ENCODE measurements at regions not wholly inside any gene's neighbourhood (a gene's known extent, or its start where the extent isn't known, plus 50 kb on each side); places are given as distances from the start of the nearest gene placed in this dataset.
"Not testable (repeated sequence)": the region's sequence is repeated elsewhere in the genome, so short reads cannot be mapped to it uniquely, and the experiment has no call there.

DNA sequence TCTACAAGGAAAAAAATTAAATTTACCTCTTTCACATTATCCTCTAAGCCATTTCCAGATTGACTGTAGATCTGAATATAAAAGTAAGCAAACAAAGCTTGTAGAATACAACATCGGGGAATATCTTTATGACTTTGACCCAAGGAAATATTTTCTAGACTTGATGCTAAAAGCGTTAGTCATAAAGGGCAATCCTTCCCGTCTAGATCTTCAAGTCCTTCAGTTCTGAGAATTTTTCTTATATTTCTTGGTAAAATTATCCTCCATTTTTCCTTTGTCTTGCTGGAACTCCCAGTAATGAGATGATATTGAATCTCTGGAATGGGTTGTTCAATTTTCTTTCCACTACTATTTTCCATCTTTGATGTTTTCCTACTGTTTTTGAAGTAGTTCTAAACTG is 77.8 kb upstream of the ZNF184 start:
- Histone ChIP-seq H3K4me1 (peaks cover 1% of the 10 kb centered on the region), H3K9me3 (replicated peaks) (no peaks in the 10 kb centered on the region), H3K27ac (replicated peaks) (no peak overlapping the region), H3K36me3 (no peaks in the 10 kb centered on the region), H3K4me3 (no peak overlapping the region), H3K27me3 (ENCODE audit: low read depth) (peaks cover 100% of the 10 kb centered on the region)
- intact Hi-C loops (cut with micrococcal nuclease), result no loop called here
- DNase-seq, result no peak
- no peak for TF ChIP-seq CTCF (IDR thresholded peaks at IDR 0.05; ENCODE audit: borderline replicate concordance)

DNA sequence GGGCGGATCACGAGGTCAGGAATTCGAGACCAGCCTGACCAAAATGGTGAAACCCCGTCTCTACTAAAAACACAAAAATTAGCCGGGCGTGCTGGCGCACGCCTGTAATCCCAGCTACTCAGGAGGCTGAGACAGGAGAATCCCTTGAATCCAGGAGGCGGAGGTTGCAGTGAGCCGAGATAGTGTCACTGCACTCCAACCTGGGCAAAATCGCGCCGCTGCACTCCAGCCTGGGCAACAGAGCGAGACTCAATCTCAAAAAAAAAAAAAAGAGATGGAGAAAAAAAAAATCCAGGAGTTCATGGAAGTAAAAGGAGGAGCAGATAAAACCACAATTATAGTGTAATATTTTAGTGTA is 76.3 kb upstream of the ZNF184 start:
- H3K27me3 ChIP-seq (ENCODE audit: low read depth), result peaks cover 100% of the 10 kb centered on the region
- H3K4me1 ChIP-seq; H3K4me3 ChIP-seq; H3K36me3 ChIP-seq; H3K9me3 ChIP-seq (replicated peaks); H3K27ac ChIP-seq (replicated peaks); DNase-seq; intact Hi-C loops (cut with micrococcal nuclease): not testable (repeated sequence)

- no peaks in the 10 kb centered on the region for H3K9me3 ChIP-seq (replicated peaks)
- H3K4me3 ChIP-seq, result no peak overlapping the region
- TF ChIP-seq CTCF (IDR thresholded peaks at IDR 0.05; ENCODE audit: borderline replicate concordance), result no peak
- H3K27ac ChIP-seq (replicated peaks), result no peak overlapping the region
- intact Hi-C loops (cut with micrococcal nuclease), result no loop called here
- DNase-seq, result no peak
- peaks cover 8% of the 10 kb centered on the region for H3K4me1 ChIP-seq
- H3K36me3 ChIP-seq, result no peaks in the 10 kb centered on the region
- peaks cover 100% of the 10 kb centered on the region for H3K27me3 ChIP-seq (ENCODE audit: low read depth)
These were observed 74.5 kb upstream of the ZNF184 start for GRCh38 chr6:27547157-27548075.

DNA sequence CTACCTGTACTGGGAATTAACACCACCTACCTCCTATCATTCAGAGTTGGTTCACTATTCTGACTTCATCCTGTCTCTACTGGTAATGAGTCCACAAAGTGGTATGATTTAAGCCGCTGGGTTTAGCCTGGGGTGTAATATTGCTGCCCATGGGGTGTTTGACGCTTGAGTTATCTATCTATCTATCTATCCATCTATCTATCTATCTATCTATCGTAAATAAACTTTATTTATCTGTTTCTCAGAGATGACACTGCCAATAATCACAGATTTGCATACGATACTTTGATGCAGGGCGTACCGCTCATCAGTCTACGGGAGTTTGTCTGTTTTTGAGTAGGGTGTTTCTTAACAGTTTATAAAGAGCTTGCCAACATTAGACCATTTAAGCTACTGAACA is 73.6 kb upstream of the ZNF184 start:
- no peak for TF ChIP-seq CTCF (IDR thresholded peaks at IDR 0.05; ENCODE audit: borderline replicate concordance)
- no peaks in the 10 kb centered on the region for H3K36me3 ChIP-seq
- no peak for DNase-seq
- intact Hi-C loops (cut with micrococcal nuclease), result no loop called here
- peaks cover 8% of the 10 kb centered on the region for H3K9me3 ChIP-seq (replicated peaks)
- H3K4me1 ChIP-seq, result peaks cover 8% of the 10 kb centered on the region
- no peak overlapping the region for H3K4me3 ChIP-seq
- no peak overlapping the region for H3K27ac ChIP-seq (replicated peaks)
- peaks cover 100% of the 10 kb centered on the region for H3K27me3 ChIP-seq (ENCODE audit: low read depth)

DNA sequence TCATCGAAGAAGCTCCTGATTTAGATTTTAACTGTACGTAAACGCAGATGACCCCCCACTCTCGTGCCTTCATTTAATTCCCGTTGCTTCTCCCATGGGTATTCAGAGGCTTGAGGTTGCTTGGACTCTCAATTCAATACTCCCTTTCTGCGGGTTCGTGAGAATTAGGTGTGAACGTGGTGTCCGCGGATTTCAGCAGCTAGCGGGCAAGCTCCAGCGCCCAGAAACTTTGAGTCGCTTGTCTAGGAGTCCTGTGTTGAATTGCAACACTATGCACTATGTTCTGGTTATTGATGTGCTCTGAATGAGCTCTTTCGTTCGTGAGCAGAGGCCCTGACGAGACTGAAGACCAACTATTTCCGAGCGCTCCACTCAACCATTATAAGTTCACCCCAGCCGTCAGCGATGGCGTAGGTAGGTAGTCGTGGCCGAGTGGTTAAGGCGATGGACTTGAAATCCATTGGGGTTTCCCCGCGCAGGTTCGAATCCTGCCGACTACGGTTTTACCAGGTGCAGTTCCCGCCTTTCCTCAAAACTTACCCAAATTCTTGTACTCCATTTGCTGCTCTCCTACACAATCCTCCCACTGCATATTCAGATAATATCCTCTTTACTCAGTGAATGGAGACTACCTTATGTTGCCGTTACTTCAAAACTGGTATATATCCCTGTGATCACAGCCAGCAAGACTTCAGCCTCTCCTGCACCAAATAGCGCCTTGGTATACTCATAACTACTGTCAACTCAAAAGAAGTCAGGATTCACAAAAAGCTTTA is 72.6 kb upstream of the ZNF184 start:
- Histone ChIP-seq H3K27me3 (ENCODE audit: low read depth) (peaks cover 100% of the 10 kb centered on the region), H3K9me3 (replicated peaks) (peaks cover 8% of the 10 kb centered on the region), H3K27ac (replicated peaks) (no peak overlapping the region), H3K4me1 (peaks cover 8% of the 10 kb centered on the region), H3K4me3 (peak overlapping the region; percentile 38), H3K36me3 (no peaks in the 10 kb centered on the region)
- no peak for DNase-seq
- TF ChIP-seq CTCF (IDR thresholded peaks at IDR 0.05; ENCODE audit: borderline replicate concordance), result no peak
- intact Hi-C loops (cut with micrococcal nuclease), result no loop called here
